Stimulated activated CD8-positive, alpha-beta memory T cell treated with anti-CD3 and anti-CD28 coated beads, Interleukin-4, amount 100 ng/mL, for 1 hour (primary cell): ENCODE measurements at regions not wholly inside any gene's neighbourhood (a gene's known extent, or its start where the extent isn't known, plus 50 kb on each side); places are given as distances from the start of the nearest gene placed in this dataset.

Source experiments
- DNase-seq, 2 donors: peaks; one replicate each; pipeline ENCODE4 v3.0.0-alpha.2; 2020; ENCODE audit warnings: low read depth in 2 of 2, low spot score in 1 of 2

DNA sequence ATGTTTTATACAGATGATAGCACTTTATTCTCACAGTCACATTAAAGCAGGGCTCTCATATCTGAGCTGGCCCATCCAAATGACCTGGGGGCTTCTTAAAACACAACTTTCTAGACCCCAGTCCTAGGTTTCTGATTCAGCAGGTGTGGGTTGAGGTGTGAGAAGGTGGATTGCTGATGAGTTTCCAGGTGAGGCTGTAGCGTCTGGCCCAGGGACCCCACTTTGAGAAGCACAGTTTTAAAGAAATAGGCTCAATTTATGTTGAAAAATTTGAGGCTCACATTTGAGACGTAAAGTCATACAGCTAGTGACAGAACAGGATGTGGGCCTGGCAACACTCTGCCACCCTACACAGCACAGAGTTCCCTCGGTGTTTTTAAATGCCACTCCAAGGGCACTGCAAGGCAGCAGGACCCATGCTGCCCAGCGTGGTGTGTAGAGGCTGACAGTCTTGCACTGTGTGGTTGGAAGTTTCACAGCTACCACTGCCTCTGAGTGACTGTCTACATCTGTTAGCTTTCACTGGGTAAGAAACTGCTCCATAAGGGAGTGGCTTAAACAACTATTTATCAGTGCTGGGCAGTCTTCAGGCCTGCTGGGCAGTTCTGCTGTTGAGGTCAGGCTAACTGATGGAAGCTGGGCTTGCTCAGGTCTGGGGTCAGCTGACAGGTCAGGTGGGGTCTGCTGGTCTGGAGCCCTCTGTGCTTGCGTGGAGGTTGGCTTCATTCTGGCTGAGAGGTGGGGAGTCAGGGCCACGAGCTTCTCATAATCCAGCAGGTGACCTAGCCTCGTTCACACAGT is 319.7 kb downstream of the CXCL12 start:
- DNase-seq: no peak

DNA sequence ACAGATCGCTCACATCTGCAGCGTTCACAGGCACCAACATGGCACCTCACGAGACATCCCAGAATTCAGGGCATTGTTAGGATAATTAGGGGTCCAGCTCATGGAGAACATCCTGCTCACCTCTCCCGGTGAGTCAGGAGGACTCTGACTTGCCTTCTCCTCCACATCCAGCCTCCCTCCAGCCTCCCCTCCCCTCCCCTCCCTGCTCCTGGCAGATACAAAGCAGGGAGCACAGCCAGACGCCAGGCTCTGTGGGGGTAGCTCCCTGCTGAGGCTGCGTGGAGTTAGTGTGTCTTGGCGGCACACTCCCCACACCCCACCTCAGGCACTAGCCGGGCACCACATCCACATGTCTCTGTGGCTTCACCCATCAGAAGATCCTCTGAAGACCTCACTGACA is 320.6 kb downstream of the CXCL12 start:
- no peak for DNase-seq

DNA sequence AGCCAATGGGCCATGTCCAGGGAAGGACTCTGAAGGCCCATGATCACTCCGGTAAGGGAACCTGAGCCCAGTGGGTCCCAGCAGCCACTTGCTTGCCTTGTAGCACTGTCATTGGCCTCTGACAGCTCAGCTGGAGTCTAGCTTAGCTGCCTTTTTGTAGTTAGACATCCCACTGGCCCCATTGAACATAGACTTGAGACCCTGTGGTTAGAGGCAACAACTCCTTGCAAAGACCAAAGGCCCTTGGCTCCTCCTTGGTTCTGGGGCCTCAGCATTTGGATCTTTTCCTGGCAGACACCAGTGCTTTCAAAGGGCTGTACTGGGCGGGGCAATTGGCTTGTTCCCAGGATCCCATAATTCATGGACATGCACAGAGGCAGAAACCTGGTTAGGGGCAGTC is 321.2 kb downstream of the CXCL12 start:
- DNase-seq: no peak

DNA sequence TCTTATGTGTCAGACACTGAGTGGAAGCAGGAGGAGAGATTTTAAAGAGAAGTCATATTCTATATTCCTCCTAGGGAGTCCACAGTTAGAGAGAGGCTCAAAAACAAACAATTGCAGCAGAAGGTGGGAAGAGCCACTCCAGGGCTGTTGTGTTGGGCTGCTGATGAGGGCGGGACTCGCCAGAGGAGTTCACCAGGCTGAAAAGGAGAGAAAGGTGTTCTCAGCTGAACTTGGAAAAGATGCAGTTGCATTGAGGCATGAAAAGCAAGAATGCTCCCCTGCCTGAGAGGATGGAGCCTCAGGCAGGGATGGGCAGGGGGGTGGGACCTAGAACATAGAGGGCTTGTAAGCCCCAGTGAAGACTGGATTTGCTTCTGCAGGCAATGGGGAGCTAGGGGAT is 324.2 kb downstream of the CXCL12 start:
- no peak for DNase-seq

DNA sequence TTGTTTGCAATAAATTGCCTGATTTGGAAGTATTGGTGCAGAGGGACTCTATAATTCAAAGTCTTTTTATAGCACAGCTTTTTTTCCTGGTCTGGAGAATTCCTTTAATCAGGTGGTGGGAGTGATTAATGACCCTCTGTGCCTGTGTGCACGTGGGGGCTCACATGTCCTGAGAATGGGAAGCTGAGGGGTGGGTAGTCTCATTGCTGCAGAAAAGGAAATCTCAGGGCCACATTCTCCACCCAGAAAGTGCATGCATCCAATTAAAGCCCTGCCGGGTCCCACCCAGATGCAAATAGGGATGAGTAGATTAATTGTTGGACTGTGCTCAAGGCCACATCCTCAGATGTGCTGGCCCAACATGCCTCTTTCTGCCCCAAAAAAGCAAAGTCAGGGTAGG is 324.7 kb downstream of the CXCL12 start:
- no peak for DNase-seq

DNA sequence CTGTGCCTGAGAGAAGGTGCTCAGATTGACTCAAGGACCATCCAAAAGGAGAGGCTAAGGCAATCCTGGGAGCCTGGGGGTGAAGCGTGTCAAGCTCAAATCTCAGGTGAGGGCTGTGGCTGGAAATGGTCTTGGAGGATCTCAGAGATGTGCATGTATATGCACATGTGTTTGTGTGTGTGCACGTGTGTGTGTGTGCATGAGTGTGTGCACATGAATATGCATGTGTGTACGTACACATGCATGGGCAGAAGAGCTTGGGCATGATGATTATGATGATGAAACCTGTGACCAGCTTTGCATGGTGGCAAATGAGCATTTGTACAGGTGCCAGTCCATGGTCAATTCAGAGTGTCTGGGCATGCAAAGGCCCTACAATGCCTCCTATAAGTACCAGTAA is 326.6 kb downstream of the CXCL12 start:
- no peak for DNase-seq

DNA sequence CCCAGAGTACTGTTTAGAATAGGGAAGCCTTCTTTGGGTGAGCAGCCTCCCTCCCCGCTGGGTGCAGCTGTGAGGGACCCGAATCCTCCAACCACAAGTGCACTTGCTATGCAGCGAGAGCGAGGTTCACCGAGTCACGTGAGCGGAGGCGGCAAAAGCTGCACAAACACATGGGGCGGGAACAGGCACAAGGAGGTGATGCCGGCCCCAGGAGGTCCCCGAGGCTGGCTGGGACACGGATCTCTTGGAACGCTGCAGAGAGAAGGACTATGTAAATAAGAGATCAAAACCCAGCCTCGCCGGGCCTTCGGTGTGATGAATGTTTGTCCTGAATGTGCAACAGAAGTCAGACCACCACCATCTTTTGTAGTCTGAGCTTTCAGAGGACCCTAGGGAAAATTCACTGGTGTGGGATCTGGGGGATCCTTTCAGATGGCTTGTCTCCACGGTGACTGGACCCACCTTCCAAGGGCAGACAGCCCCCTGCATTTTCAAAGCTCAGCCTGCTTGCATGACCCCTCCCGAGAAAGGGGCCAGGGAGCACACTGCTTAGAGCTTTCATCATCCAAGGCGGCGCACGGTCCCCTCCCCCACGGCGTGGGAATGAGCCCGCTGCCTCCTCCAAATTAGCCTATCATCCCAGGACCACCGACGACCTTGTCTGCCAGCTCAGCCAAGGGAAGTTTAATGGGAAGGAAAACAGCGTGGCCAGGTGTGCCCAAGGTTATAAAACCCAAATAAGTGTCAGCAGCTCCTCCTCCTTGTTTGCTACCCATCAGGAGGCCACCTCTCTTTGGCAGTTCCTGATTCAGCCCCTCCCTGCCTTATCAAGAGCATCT is 327.7 kb downstream of the CXCL12 start:
- no peak for DNase-seq

DNA sequence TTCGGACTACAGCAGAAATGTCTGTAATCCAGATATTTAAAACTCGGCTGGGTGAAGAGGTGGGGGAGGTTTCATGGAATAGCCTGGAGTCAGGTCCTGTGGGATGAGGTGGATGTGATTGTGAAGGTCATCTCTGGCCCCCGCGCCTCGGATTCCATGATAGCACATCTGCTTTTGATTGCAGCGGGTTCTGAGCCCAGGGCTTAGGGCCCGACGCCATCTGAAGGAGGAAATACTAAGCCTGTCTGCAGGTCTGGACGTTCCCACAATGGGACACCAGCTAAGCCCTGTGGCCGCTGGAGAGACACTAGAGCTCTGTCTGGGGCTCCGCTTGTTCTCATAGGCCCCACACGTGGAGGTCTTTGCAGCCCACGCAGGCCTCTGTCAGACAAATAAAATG is 328.7 kb downstream of the CXCL12 start:
- DNase-seq: no peak

DNA sequence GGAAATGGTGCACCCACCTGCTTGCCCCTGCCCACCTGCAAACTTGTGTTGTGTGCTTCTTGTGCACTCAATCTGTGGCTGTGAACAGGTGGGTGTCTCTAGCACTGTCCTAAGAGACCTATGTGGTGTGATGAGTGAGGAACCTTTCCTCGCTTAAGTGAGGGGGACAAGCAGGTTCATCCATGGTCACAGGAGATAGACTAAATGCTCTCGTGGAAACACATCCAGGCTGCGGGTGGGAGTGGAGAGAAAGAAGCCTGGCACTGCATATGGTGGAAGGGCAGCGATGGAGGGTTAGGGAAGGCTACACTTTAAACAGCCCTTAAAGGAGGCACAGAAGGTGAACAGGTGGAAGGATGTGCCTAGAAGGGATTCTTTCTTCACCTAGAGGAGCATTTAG is 330.9 kb downstream of the CXCL12 start:
- DNase-seq: no peak

DNA sequence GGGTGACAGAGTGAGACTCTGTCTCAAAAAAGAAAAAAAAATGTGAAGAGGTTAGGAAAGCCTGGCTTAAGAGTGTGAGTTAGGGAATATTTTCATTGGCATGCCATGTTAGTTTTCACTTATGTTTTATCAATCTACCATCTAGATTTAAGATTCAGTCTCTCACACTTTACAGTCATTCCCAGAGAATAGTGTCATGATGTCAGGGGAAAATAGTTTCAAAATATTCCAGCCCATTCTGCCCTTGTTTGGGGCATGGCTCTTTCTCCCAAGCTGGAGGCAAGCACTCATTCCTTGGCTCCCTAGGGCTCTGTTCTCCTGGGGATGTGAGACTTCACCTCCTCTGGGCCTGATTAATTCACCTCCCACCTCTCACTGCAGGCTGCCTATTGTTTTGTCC is 331.5 kb downstream of the CXCL12 start:
- DNase-seq: no peak

DNA sequence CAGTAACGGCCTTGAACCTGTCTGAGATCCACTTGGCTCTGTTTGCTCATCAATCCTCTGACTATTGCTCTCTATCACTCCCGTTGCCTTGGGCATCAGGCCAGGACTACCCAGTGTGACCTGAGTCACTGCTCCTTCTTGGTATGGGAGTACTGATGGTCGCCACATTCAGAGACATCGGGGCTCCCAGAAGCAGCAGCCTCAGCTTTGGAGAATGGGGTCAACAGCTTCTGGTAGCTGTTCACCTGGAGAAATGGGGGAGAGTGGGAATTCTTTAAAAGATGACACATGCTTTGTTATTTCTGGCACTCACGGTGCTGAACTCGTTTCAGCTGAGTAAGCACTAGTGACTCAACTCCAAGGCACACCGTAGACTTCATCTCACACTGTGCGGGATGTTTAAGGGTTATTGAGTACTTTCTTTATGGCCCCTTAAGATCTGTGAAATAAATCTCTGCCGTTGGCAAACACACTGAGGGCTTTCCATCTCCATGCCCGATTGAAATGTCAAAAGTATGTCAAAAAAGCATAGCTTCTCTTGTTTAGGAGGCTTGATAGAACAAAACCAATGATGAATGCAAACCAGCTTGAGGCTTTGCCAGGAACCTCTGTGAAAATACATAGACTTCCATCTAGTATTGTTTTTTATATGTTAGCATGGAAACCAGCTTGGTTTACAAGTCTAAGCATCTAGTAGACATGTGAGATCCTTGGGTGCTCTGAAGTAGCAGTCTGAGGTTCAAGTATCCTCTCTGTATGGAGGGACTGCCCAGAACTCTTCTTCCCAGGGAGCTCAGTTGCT is 333.1 kb downstream of the CXCL12 start:
- no peak for DNase-seq

DNA sequence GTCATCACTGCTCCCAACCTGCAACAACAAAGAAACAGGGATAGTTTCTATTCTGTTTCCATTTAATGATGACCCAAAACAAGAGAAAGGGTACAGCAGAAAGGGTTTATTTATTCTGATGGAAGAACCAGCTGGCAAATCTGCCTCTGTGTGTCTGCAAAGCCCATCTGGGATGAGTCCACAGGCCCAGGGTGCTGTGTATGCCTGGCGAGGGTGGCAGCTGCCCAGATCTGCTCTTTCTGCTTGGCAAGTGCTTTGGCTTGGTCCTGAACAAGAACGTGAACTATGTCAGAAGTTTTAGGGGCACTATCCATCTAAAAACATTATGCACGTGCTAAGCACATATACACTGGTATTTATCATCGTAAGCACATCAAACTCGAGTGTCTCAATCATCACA is 333.8 kb downstream of the CXCL12 start:
- DNase-seq: no peak

DNA sequence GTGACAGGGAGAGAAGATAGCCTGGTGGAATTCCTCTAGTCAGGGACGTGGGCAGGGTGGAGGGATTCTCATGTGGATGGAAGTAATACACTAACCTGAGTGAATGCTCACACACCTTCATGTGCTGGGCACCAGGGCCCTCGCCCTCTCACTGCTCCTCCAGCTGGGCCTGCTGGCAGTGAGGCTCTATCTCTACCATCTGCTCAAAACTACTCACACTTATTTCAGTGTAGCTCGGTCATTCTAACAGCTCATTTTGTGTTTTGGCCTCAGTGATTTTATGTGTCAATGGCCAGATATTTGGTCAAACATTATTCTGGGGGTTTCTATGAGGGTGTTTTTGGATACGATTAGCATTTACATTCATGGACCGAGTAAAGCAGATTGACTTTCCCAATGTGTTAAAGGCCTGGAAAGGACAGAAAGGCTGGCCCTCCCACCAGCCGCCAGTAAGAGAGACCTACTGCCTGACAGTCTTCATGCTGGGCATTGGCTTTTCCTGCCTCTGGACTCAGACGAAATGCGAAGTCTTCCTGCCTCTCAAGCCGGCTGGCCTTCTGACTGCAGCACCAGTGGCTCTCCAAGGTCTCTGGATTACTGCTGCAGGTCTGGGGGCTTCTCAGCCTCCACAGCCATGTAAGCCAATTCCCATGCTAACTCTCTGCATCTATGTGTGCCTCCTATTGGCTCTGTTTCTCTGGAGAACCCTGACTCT is 335.4 kb downstream of the CXCL12 start:
- no peak for DNase-seq

DNA sequence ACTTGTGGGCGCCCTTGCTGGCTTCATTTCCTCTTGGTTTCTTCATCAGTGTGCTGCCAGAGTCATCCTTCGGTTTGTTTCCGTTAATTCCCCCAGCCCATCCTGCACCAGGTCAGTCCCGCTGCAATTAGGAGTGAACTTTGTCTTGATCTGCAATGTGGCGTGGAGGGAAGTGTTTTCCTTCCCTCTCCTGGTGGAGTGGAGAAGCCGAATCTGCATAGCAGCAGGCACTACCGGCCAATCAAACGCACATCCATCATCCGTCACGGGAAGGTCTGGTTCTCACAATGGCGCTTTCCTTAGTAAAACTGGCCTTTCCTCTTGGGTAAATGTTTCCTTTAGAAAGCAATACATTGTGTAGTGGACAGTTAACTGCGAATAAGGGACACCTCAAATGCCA is 337.5 kb downstream of the CXCL12 start:
- DNase-seq: no peak

DNA sequence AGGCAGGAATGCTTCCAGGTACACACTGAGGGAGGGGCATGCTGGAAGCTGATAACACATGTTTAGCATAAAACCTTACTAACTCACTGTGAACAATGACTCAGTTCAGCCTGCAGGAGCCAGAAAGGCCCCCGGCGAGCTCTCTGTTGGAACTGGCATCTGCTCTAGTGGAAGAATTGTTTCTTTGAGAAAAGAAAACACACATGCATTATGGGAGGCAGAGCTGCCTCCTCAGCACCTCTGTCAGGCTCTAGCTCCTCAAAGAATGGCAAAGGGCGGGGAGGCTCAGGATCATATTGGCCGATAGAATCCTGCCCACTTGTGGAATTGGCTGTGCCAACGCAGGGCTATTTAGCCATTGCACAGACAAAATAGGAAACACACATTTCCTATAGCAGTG is 338.3 kb downstream of the CXCL12 start:
- no peak for DNase-seq

DNA sequence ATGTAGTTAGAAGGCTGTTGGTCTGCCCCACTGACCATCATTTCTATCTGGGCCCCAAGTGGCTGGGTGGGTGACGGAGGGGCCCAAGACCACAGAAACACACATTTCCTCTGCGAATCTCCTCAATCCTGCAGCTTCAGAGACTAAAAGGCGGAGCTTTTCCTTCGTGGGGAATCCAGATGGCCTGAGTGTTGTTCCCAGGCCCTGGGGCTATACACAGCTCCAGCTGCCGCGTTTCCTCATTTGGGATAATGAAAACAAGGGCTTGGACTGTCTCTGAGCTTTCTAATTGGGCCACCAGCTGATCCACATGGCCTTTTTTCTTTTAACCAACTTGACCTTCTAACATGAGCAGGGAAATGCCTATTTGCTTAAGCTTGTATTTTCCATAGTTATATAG is 339.9 kb downstream of the CXCL12 start:
- DNase-seq: no peak

DNA sequence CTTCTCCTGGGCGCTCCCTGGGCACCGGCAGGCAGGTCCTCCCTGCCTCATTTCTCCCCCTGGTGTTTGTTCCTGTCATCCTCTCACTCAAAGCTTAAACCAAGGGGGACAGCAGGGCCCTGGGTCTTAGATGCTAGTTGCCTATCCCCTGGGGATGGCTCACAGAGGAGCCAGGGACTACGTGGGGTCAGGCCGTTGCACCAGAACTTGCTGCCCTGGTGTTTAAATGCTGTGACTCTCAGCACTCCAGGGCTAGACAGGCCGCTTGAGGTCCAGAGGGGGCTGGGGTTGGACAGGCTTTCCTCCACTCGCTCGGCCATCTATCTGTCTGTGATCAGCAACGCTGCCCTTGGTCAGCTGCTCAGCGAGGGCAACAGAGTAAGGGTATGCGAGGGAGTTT is 340.3 kb downstream of the CXCL12 start:
- no peak for DNase-seq

DNA sequence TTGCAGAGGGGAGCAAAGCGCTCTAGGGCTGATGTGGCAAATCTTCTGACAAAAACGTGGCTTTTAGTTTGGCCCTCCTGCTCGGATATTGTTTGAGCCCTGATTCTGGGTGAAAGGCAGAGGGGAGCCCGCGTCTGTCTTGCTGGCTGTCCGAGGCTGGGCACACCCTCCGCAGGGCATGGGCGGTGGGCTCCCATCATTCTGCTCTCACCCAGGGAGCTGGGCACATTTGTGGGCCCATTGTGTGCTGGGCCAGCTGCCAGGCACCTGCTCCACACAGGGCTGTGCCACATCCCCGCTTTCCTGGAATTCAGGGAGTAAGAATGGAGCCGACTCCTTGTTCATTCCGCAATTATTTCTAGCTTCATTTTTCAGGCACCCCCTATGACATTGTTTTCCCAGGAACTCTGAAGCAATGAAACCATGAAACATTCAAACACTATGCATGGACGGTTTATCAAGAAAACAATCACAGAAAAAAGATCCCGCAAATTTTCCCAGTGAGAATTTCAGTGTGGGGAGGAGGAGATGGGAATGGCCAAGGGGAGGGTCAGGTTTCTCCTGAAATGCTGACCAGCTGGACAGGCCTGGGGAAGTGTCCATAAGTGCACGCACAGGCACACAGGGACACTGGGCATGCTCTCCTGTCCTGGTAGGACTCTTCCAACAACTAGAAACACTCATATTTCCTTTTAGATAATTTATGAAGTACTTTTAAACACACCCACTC is 341.1 kb downstream of the CXCL12 start:
- no peak for DNase-seq

DNA sequence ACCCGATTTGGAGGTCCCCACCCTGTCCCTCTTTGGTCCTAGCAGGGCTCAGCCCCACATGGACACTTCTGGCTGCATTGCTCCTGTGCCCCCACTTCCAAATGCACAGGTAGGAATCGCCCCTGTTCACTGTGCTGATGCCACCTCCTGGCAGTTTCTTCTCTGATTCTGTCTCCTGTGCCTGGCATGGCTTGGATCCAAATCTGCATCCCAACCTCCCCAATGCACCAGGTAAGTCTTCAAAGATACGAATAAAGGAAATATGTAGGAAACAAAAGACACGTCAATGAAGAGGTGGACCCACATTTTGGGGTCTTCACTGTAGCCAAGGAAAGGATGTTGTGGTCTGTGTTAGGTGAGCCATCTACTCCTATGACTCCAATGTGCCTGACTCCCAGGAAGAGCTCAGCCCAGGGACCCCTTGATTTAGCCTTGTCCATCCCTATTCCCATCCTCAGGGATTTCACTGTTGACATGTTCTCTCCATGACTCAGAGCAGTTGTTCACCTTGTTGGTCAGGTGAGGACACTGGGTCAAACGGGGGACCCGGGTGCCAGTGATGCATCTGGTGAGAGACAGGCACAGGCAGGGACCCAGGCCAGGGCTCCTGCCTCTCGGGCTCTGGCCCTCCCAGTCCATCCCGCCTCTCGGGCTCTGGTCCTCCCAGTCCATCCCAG is 341.8 kb downstream of the CXCL12 start:
- no peak for DNase-seq
